IPS-15b (cell line): ENCODE measurements at regions not wholly inside any gene's neighbourhood (a gene's known extent, or its start where the extent isn't known, plus 50 kb on each side); places are given as distances from the start of the nearest gene placed in this dataset.
"Not testable (repeated sequence)": the region's sequence is repeated elsewhere in the genome, so short reads cannot be mapped to it uniquely, and the experiment has no call there.

Source experiments
- H3K27me3 ChIP-seq: one replicate; pipeline ENCODE4 v1.6.1; 2013; ENCODE audit warnings: low read length; ENCODE audit not compliant: control insufficient read depth, insufficient read depth
- H3K36me3 ChIP-seq: one replicate; pipeline ENCODE4 v1.6.1; 2013; ENCODE audit warnings: low read length; ENCODE audit not compliant: control insufficient read depth, insufficient read depth
- H3K4me1 ChIP-seq: one replicate; pipeline ENCODE4 v1.6.1; 2013; ENCODE audit warnings: mild to moderate bottlenecking, low read length; ENCODE audit not compliant: control insufficient read depth, insufficient read depth
- H3K4me3 ChIP-seq: one replicate; pipeline ENCODE4 v1.5.1; 2013; ENCODE audit warnings: low read depth, low read length
- H3K9ac ChIP-seq: one replicate; pipeline ENCODE4 v1.6.1; 2013; ENCODE audit warnings: low read depth, mild to moderate bottlenecking, low read length
- H3K9me3 ChIP-seq: one replicate; pipeline ENCODE4 v1.6.1; 2013; ENCODE audit warnings: mild to moderate bottlenecking, low read length; ENCODE audit not compliant: control insufficient read depth, insufficient read depth

- H3K27me3 ChIP-seq, H3K4me3 ChIP-seq, H3K9me3 ChIP-seq, H3K9ac ChIP-seq, H3K36me3 ChIP-seq, H3K4me1 ChIP-seq: not testable (repeated sequence)
These were observed 131.0 kb upstream of the GRK3 start for GRCh38 chr22:25433381-25433970.

- no peak overlapping the region for H3K4me3 ChIP-seq
- no peaks in the 10 kb centered on the region for H3K9me3 ChIP-seq
- peak overlapping the region; percentile 42 for H3K9ac ChIP-seq
- peaks cover 2% of the 10 kb centered on the region for H3K4me1 ChIP-seq
- H3K27me3 ChIP-seq: peaks cover 2% of the 10 kb centered on the region
- H3K36me3 ChIP-seq: no peaks in the 10 kb centered on the region
These were observed 126.9 kb upstream of the GRK3 start for GRCh38 chr22:25437414-25438160.

GRCh38 chr22:25447067-25447685 lies 117.3 kb upstream of the GRK3 start:
- Histone ChIP-seq H3K27me3 (no peaks in the 10 kb centered on the region), H3K9ac (no peak overlapping the region), H3K36me3 (no peaks in the 10 kb centered on the region), H3K9me3 (no peaks in the 10 kb centered on the region), H3K4me3 (no peak overlapping the region), H3K4me1 (no peaks in the 10 kb centered on the region)

GRCh38 chr22:25447686-25448434 lies 116.6 kb upstream of the GRK3 start:
- Histone ChIP-seq H3K4me1 (no peaks in the 10 kb centered on the region), H3K9me3 (no peaks in the 10 kb centered on the region), H3K9ac (peak overlapping the region; percentile 63), H3K36me3 (no peaks in the 10 kb centered on the region), H3K4me3 (peak overlapping the region; percentile 81), H3K27me3 (no peaks in the 10 kb centered on the region)

- H3K4me3 ChIP-seq: peak overlapping the region; percentile 81
- H3K9ac ChIP-seq: peak overlapping the region; percentile 63
- no peaks in the 10 kb centered on the region for H3K9me3 ChIP-seq
- H3K27me3 ChIP-seq: no peaks in the 10 kb centered on the region
- H3K4me1 ChIP-seq: no peaks in the 10 kb centered on the region
- no peaks in the 10 kb centered on the region for H3K36me3 ChIP-seq
These were observed 115.9 kb upstream of the GRK3 start for GRCh38 chr22:25448435-25449051.

GRCh38 chr22:25449781-25450317 lies 114.6 kb upstream of the GRK3 start:
- H3K36me3 ChIP-seq: peaks cover 5% of the 10 kb centered on the region
- H3K9ac ChIP-seq: no peak overlapping the region
- no peaks in the 10 kb centered on the region for H3K27me3 ChIP-seq
- H3K9me3 ChIP-seq: no peaks in the 10 kb centered on the region
- no peak overlapping the region for H3K4me3 ChIP-seq
- no peaks in the 10 kb centered on the region for H3K4me1 ChIP-seq

GRCh38 chr22:25451480-25452114 lies 112.9 kb upstream of the GRK3 start:
- peaks cover 5% of the 10 kb centered on the region for H3K36me3 ChIP-seq
- no peaks in the 10 kb centered on the region for H3K9me3 ChIP-seq
- no peak overlapping the region for H3K9ac ChIP-seq
- no peak overlapping the region for H3K4me3 ChIP-seq
- no peaks in the 10 kb centered on the region for H3K27me3 ChIP-seq
- no peaks in the 10 kb centered on the region for H3K4me1 ChIP-seq

- H3K27me3 ChIP-seq: no peaks in the 10 kb centered on the region
- H3K4me1 ChIP-seq: no peaks in the 10 kb centered on the region
- no peak overlapping the region for H3K9ac ChIP-seq
- no peaks in the 10 kb centered on the region for H3K9me3 ChIP-seq
- H3K36me3 ChIP-seq: peaks cover 5% of the 10 kb centered on the region
- H3K4me3 ChIP-seq: no peak overlapping the region
These were observed 112.3 kb upstream of the GRK3 start for GRCh38 chr22:25452116-25452700.

GRCh38 chr22:25453058-25453457 lies 111.4 kb upstream of the GRK3 start:
- no peak overlapping the region for H3K9ac ChIP-seq
- H3K9me3 ChIP-seq: no peaks in the 10 kb centered on the region
- H3K4me3 ChIP-seq: no peak overlapping the region
- no peaks in the 10 kb centered on the region for H3K4me1 ChIP-seq
- H3K27me3 ChIP-seq: no peaks in the 10 kb centered on the region
- peaks cover 5% of the 10 kb centered on the region for H3K36me3 ChIP-seq

GRCh38 chr22:25453557-25453956 lies 110.9 kb upstream of the GRK3 start:
- Histone ChIP-seq H3K4me3 (no peak overlapping the region), H3K9ac (no peak overlapping the region), H3K27me3 (no peaks in the 10 kb centered on the region), H3K36me3 (peaks cover 6% of the 10 kb centered on the region), H3K4me1 (no peaks in the 10 kb centered on the region), H3K9me3 (no peaks in the 10 kb centered on the region)
